WI38 (cell line): ENCODE measurements at regions not wholly inside any gene's neighbourhood (a gene's known extent, or its start where the extent isn't known, plus 50 kb on each side); places are given as distances from the start of the nearest gene placed in this dataset.

Experiments
- H3K4me3 ChIP-seq: 2 replicates; pipeline ENCODE4 v1.5.1; 2011; ENCODE audit warnings: low read depth, mild to moderate bottlenecking, control low read depth, low read length
- CTCF ChIP-seq: IDR thresholded peaks from 2 replicates; pipeline ENCODE4 v1.5.1; 2012; ENCODE audit warnings: low read depth, mild to moderate bottlenecking, control low read depth, low read length

DNA sequence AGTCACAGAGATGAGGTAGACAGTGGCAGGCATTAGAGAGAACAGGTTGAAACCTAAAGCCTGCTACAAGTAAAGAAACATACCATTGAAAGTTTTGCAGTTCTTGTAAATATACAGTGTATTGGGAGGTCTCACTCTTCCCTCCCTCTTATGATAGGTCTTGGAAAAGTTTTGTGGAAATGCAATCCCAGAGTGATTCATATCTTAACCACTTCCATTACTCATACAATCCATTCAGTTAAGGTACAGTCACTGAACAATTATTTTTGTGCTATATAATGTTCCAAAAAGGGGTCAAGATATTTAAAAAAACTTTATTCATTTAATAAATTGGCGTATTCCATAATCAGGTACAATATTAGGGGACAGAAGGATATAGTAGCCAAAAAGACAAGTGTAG is 737.7 kb upstream of the ALCAM start:
- no peak overlapping the region for H3K4me3 ChIP-seq
- TF ChIP-seq CTCF, result no peak

DNA sequence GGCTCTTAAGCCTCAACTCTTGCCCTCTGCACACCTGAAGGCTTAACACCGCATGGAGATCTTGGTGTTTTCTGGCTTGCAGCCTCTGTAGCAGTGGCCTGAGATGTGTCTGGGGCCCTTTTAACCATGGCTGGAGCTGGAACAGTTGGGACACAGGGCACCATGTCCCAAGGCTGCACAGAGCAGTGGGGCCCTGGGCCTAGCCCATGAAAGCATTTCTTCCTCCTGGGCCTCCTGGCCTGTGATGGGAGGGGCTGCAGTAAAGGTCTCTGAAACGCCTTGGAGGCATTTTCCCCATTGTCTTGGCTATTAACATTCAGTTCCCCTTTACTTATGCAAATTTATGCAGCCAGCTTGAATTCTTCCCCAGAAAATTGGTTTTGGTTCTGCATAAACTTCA is 735.5 kb upstream of the ALCAM start:
- H3K4me3 ChIP-seq, result no peak overlapping the region

DNA sequence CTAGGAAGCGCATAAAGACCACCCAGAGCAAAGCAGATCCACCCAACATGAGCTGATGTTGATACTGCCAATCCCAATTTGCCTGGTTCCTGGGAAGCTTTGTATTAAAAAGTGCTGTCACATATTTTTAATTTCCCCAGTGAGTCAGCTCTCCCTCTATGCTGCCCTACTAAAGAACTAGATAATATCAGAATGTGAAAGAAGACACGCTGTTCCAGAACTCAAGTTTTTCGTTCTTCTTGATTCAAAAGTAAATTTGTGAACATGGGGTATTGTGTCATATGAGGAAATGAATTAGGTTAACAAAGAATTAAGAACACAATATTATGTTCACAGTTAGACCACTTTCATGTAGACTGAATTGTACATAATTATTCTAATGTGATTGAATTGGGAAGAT is 734.2 kb upstream of the ALCAM start:
- no peak overlapping the region for H3K4me3 ChIP-seq

More for the DNA sequence above, 735.5 kb upstream of the ALCAM start:
- no peak for TF ChIP-seq CTCF

GRCh38 chr3:104632947-104633346 is 733.8 kb upstream of the ALCAM start:
- no peak for TF ChIP-seq CTCF

More for the DNA sequence above, 734.2 kb upstream of the ALCAM start:
- TF ChIP-seq CTCF, result no peak

DNA sequence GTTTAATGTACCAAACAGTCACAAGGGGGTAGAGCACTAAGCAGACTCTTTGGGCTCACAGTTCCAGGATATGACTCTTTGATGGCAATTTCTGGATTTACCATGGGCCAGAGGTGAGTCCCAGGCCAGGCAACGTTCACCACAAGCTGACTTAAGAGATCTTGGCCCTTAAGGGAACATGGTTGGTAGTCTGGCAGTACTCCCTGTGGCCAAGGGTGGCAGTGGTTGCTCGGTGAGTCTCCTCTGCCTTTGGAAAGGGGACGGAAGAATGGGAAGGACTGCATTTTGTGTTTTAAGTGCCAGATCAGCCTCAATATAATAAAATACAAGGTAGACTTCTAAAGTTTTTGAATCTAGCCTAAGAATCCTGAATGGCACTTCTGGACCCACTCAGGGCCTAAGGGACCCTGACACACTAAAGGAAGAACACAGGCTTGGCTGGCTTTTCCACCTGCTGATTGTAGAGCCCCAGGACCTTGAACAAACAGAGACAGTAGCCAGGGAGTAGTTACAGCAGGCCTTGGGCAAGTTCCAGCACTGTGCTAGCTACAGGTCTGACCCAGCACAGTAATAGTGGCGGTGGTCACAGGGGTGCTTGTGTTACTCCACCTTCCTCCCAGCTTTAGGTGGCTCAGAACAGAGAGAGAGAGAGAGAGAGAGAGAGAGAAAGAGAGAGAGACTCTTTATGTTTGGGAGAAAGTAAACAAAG is 730.7 kb upstream of the ALCAM start:
- no peak for TF ChIP-seq CTCF
- H3K4me3 ChIP-seq, result no peak overlapping the region

More at GRCh38 chr3:104632947-104633346, 733.8 kb upstream of the ALCAM start:
- no peak overlapping the region for H3K4me3 ChIP-seq

DNA sequence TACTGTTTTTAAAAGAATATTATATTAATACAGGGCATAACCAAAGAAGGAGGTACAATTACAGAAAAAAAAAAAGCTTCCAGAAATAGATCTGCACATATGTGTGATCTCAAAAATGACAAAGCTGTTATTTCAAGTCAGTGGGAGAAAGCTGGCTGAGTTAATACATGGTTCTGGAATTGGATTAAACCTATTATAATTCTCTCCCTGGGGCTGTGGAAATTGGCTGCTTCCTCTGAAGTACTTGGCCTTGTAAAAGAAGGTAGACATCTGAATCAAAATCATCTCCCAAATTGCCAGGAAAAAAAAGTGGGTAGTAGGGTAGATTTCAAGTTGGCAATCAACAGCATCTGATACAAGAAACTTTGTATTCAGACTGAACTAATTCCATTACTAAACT is 723.9 kb upstream of the ALCAM start:
- H3K4me3 ChIP-seq, result no peak overlapping the region
- TF ChIP-seq CTCF, result no peak

- TF ChIP-seq CTCF, result no peak
- no peak overlapping the region for H3K4me3 ChIP-seq
Measured at GRCh38 chr3:104646196-104646595, 720.5 kb upstream of the ALCAM start.
